CD4-positive, alpha-beta T cell treated with Interleukin-1 beta for 1 hour (primary cell): ENCODE measurements at regions not wholly inside any gene's neighbourhood (a gene's known extent, or its start where the extent isn't known, plus 50 kb on each side); places are given as distances from the start of the nearest gene placed in this dataset.

Experiments used
- DNase-seq, 2 donors: peaks; one replicate each; pipeline ENCODE4 v3.0.0-alpha.2; 2020 to 2022

GRCh38 chr21:24050231-24050630, 1557.0 kb downstream of the MRPL39 start:
- DNase-seq, result no peak

DNA sequence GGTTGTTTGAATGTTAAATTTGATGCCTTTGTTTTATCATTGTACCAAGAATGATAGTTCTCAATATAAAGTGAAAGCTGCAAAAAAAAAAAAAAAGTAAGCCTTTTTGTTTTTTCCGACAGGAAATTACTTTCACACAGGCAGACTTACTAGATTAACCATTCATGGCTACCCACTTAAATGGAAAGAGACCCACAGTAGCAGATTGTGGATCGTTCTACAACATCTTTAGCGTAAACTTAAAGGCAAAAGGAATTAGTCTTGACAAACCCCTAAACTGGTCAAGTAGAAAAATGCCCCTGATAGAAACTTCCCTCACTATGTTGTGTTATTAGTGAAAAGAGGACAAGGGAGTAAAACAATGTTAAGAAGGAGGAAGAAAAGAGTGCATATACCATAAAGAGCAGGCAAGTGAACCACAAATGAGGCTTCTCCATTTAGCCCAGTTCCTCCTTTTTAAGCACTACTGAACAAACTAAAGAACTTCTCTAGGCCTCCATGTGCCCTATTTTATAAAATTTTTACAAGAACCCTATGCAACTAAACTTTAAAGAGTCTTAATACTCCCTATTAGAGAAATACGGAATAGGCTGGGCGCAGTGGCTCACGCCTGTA, 1560.3 kb downstream of the MRPL39 start:
- no peak for DNase-seq

GRCh38 chr21:24045775-24046215, 1561.5 kb downstream of the MRPL39 start:
- no peak for DNase-seq

GRCh38 chr21:24045373-24045772, 1561.9 kb downstream of the MRPL39 start:
- no peak for DNase-seq

- no peak for DNase-seq
These were observed 1564.6 kb downstream of the MRPL39 start for GRCh38 chr21:24042687-24043086.

GRCh38 chr21:24032709-24033232, 1574.5 kb downstream of the MRPL39 start:
- no peak for DNase-seq

DNA sequence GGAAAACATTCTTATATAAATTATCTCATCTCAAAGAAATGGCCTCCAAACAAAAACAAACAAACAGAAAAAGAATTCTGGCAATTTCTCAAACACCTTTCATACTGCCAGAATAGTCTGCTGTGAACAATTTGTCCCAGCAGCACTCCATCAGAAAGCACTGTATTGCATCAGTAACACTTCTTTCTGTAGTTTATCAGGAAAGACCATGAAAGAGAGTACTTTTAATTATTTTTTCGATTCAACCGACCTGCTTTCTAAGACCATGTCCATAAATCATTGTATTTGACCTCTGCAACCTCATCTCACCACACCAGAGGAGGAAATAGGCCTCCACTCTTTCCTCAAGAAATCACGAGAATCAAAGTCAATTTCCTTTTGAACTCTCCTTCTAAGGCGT, 1579.9 kb downstream of the MRPL39 start:
- DNase-seq, result no peak

- DNase-seq, result no peak
These were observed 1582.2 kb downstream of the MRPL39 start for GRCh38 chr21:24025101-24025500.

DNA sequence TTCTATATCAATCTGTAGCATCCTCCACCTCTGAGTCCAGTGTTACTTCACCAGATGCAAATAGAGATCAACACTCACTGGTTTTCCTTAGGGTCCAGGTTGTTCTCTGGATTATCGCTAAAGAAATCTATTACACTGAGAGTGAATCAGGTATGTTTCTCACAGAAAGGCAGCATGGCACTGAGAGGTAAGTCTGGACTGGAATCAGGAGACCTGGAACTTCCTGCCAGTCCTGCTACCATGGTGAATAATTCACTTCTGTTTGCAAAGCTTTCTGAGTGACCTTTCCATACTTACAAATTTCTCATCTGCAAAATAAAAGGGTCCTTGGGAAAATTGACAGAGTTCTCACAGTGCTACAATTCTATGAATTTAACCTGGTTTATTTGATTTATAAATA, 1583.3 kb downstream of the MRPL39 start:
- no peak for DNase-seq

DNA sequence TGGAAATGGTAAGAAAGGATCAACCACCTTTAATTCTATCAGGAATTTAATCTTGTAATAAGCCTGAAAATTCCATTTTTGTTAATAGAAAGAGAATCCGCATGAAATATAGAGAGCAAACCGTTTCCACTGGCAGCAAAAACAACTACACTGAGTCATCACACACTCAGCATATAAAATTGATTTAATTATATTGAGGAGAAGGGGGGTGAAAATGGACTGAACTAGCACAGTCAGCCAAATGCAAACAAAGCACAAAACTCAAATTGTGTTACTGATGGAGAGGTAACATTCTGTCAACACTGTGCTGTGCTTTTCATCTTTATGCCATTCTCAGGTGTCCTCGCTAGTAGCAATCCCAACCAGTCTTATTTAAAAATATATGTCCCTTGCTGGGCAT, 1583.9 kb downstream of the MRPL39 start:
- DNase-seq, result no peak

DNA sequence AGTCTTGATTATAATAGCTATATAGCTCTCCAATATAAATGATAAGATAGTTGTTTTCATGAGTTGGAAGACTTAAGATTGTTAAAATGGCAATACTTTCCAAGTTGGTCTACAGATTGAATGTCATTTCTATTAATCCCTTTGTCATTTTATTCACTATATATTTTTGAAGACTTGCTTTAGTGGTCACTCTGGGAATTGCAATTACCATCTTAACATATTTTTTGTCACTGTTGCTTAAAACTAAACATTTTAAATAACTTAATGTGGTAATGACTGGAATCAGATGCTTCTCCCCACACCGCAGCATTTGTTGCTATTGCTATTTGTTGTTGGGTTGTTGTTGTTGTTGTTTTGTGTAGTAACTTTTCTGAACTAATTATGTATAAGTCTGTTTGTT, 1592.9 kb downstream of the MRPL39 start:
- DNase-seq, result no peak

DNA sequence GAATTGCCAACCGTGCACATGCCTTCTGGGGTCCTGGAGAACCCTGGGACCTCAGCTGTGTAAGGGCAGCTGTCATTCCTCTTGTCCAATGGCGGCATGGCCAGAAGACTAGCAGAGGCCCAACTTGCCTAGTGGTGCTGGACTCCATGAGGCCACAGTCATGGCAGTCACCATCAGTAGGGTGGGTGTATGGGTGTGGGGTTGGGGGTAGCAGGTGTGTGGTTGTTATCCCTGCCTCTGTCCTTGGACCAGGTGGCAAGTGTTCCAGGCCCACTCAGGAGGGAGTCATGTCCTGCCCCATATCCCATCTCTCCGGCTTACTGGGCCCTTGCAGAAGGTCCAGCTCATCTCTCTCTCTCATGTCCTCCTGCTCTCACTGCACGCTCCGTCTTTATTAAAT, 1596.2 kb downstream of the MRPL39 start:
- no peak for DNase-seq

DNA sequence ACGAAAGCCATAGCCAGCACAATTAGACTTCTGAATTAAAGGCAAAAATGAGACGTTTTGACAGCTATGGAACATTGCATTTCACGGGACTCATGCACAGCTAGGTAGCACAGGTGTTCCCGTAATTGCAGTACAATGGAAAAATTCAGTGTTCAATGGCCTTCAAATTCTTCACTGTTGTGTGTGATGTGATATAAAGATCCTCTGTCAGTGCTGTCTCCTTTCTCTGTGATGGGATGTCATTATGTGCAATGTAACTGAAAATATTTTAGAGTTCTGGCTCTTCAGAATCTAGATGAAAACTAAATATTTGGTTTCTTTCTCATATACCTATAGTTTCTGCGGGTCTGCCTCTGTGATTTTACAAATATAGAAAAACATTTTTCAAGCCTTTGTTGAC, 1599.7 kb downstream of the MRPL39 start:
- no peak for DNase-seq

DNA sequence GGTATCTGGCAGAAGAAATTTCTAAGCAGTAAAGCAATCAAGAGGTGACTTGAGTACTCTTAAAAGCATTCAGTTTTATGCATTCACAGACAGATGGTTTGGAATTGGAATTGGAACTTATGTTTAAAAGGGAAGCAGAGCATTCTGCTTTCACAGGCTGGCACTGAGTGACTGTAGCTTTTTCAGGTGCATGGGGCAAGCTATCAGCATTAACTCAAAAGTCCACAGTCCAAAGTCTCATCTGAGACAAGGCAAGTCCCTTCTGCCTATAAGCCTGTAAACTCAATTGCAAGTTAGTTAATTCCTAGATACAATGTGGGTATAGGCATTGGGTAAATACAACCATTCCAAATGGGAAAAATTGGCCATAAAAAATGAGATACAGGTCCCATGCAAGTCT, 1620.3 kb downstream of the MRPL39 start:
- DNase-seq, result no peak

DNA sequence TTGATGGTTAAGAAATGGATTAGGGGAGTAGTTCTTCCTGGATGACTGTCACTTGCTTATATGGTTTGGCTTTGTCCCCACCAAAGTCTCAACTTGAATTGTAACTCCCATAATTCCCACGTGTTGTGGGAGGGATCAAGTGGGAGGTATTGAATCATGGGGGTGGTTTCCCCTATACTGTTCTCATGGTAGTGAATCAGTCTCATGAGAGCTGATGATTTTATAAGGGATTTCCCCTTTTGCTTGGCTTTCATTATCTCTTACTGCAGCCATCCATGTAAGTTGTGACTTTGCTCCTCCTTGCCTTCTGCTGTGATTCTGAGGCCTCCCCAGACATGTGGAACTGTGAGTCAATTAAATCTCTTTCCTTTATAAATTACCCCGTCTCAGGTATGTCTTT, 1621.1 kb downstream of the MRPL39 start:
- DNase-seq, result no peak

DNA sequence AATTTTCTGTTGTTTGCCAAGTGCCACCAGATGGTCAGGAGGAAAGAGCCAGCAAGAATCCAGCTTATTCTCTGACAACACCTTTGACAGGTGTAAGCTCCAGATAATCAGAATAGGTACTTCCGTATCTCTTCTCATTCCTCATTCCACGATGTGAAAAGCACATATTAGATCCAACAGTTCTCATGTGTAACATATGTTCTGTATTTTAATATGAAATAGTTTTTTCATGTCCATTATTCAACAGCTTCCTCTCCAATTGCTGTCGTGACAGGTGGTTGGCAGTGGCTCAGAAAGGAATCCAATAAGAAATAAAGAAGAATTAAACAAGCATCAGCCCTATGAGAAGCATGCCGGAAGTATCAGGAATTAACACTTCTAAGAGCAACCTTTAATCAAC, 1624.7 kb downstream of the MRPL39 start:
- DNase-seq, result no peak

GRCh38 chr21:23977971-23978370, 1629.3 kb downstream of the MRPL39 start:
- no peak for DNase-seq

DNA sequence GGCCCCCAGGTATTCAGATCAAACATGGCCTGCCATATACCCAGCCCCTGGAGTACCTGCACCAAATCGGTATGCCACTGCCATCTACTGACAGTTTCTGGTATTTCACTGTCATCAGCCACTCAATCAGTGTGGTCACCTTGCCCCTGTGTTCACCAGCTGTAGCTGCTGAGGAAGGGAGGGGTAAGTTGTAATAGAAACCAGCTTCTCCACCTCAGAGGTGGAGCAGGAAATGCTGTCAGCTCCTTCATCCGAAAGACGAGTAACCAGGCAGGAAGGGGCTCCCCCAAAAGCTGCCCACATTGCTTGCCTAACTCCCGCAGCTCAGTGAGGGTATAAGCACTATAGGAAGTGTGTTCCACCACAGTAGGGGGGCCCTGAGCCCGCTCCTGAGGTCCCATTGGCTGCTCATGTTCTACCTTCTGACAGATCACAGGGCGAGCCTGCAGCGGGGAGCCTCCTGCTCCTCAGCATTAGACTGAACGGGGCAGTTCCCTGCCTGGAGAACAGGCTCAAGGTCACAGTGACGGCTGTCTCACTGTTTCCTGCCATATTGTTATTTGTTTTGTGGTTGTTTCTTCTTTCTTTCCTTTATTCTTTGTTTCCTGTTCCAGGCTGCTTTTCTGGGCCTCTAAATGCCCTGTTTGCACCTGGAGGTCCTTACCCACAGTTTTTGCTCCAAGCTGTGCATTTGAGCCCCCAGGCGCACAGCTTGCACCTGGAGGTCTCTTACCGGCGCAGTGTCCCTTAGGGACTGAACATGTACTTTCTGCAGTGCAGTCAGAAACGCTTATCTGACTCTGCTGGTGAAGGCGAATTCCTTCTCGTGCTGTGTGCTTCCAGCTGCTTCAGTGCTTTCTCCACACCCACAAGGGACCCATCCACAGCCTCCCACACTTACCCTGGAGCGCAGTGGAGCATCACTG, 1638.3 kb downstream of the MRPL39 start:
- peak; percentile 82 to 84 for DNase-seq

GRCh38 chr21:23968008-23968407, 1639.3 kb downstream of the MRPL39 start:
- DNase-seq, result no peak

- no peak for DNase-seq
These were observed 1643.8 kb downstream of the MRPL39 start for GRCh38 chr21:23963454-23963853.

DNA sequence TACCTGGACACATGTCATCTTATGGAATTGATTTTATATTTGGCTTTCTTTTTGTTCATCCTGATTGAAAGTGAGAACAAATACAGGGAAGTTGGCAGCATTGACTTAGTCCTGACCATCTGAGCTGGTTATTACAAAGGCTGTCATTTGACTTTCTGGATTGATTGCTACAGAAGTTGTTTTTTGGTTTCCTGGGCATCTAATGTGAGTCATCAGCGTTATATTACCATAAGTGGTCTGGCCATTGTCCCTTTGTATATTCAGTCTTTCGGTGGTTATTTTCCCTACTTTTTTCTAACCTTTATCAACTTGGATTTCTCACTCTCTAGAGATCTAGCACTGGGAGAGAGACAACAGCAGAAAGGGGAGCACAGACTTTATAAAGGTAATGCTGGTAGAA, 1646.5 kb downstream of the MRPL39 start:
- DNase-seq, result no peak

DNA sequence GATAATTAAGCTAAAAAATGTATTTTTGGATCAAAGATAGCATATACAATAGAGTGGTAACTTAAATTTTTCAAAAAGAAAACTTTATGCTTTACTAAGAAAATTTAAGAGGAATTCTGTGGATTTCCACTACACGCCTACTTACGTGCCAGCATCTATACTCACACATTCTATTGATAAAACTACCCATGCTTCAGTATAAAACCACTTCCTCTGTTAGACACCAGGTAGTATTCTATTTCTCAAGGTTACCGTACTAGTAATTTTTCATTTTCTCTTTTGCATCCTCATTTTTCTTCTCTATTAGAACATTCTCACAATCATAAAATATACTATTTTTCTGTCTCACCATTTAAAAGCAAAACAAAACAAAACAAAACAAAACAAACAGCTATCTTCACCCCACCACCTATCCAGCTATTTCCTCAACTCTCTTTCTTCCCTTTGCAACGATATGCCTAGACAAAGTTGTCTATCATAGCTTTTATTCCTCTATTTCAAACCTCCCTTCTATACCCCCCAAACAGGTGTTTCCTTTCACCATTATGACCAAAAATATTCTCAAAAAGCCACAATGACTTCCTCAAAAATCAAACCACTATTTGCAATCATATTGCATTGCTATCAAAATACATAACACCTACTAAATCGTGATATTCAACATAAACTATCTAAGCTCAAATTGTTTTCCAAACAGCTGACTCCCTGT, 1652.0 kb downstream of the MRPL39 start:
- no peak for DNase-seq

DNA sequence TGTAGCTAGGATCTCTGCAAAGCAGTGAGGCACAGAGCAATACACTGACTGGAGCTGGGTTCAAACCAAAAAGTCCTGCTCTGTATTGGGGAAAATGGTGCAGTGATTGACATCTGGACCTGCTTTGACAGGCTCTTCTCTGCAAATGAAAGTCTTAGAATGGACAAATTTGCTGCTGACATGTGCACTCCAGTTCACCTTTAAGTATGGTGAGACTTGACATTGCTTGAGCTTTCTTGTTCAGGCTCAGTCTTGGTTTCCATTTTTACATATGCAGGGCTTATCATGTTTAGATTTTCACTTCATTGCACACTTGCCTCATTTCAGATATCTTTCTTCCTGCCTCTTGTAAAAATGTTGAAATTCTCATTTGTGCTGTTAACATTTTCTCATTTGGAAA, 1655.0 kb downstream of the MRPL39 start:
- no peak for DNase-seq

- DNase-seq, result no peak
These were observed 1656.0 kb downstream of the MRPL39 start for GRCh38 chr21:23951251-23951650.
